HUDEP-2 (cell line): ENCODE measurements at regions not wholly inside any gene's neighbourhood (a gene's known extent, or its start where the extent isn't known, plus 50 kb on each side); places are given as distances from the start of the nearest gene placed in this dataset.
"Not testable (repeated sequence)": the region's sequence is repeated elsewhere in the genome, so short reads cannot be mapped to it uniquely, and the experiment has no call there.

Source experiments
- DNase-seq, 76 experiments: peaks; one replicate each; lab custom pipeline; 2025; ENCODE audit not compliant: unreplicated experiment in 76 of 76; lab: John Stamatoyannopoulos, UW

DNA sequence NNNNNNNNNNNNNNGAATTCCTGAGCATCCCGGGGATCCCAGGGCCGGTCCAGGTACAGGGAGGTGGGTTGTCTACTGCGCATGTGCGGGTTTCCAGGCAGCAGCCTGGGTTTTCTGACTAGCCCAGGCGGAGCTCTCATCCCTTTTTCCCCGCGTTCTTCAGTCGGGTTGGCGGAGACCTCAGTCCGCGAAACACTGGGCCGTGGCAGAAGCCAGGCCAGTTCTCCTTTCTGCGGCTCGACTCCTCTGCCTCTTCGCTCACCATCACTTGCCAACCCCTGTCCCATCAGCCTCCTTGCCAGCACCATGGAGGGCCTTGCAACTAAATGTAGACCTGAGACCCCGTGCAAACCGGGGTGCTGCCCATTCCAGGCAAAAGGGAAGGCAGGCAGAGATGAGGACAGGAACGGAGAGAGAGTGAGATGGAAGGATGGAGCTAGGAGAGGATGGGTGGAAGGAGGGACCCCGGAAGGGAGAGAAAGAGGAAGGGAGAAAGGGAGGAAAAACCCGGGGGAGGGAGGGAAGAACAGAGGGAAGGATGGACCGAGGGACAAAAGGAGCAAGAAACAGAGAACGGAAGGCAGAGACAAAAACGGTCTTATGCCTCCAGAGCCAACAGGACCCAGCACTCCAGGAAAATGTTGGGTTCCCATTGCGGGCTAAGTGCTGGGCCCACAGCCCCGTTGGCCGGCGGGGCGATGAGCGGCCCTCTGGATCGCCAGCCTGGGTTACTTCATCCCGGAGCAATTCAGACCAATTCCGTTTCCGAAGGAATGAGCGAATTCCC is 445.4 kb upstream of the DEFB115 start:
- DNase-seq = peak in 1 of 76 experiments; percentile 2

DNA sequence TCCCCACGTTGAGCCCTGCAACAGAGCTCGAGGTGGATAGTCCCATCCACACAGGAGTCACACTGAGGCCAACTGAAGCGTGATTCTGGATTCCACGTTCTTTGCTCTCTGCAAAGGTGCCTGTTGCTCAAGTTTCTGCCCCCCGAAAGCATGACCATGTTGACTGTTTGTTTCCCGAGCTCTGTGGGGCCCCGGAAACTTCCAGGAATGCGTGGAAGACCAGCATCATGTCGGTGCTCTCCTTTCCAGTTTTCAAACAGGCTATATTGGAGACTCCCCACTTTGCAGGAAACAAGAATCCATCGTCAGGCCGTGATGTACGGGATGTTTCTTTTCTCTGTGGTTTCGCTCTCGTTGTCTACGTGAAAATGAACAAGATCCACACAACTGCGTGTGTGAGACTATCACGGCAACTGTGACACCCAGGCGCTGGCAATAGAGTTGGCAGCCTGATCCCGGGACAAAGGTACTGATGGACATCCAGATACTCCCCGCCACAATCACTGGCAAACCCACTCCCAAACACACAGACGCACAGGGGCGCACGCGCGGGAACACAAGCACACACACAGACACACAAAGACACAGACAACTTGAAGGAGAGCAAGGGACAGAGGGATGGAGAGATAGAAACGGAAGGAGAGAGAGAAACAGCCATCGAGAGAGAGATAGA is 444.6 kb upstream of the DEFB115 start:
- DNase-seq = no peak

DNA sequence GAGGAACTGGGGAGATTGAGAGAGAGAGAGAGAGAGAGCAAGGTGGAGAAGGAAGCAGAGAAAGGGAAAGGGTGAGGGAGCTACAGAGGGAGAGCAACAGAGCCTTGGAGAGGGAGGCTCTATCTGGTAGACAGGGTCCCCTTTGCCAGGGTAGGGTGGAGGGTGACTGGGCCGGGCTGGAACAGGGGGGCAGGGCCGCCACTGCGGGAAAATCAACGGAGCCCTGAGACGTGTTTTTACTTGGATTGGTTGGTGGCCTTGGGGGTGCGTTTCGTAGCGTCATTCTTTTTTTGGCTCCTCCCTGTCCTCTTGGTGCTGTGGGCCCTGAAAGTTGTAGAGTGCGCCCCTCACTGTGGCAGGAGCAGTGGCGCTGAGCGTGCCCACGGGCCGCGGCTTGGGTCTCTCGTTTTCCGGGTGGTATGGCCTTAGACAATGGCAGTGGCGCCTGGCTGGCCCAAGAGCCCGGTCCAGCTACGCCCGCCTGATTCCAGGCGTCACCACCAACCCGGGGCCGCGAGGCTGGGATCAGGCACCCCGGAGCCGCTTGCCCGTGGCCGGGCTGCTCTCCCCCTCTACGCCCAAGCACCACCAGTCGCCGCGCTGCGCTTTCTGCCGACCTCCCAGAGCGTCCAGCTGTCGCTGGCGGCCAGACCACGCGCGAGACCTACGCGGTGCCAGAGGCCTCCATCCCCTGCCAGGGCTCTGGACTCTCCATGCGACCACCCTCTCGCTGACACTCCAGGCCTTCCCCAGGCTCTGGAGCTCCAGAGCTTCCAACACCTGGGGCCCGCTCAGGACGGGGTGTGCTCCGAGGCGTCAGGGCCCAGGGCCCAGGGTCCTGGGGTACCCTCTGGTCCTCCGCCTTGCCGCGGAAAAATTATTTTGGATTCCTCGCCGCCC is 443.8 kb upstream of the DEFB115 start:
- not testable (repeated sequence) for DNase-seq

DNA sequence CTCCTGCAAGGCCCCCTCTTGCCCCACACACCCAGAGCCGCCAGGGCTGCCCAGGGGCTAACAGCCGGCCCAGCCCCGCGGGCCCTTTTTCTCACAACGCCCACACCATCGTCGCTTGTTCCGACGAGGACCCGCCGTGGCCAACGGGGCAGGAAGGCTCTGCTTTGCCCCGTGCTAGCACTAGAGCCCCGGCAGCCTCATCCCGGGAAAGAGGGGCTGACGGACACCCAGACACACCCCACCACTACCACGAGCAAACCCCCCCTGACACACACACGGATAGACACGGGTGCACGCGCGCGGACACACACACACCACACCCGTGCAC is 443.2 kb upstream of the DEFB115 start:
- DNase-seq = not testable (repeated sequence)

DNA sequence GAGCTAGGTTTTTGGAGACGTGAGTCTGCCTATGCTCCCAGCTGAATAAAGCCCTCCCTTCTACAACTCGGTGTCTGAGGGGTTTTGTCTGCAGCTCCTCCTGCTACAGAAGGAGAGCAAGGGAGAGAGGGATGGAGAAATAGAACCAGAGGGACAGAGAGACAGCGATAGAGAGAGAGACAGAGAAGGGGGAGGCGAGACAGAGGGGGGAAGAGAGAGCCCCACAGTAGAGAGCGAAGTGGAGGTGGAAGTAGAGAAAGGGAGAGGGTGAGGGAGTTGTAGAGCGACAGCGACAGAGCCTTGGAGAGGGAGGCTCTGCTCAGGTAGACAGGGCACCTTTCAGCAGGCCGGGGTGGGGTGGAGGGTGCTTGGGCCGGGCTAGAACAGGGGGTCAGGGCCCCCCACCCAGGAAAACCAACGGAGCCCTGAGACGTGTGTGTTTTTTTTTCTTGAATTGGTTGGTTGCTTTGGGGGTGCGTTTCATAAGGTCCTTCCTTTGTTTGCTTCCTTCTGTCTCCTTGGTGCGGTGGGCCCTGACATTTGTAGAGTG is 442.4 kb upstream of the DEFB115 start:
- DNase-seq = not testable (repeated sequence)

DNA sequence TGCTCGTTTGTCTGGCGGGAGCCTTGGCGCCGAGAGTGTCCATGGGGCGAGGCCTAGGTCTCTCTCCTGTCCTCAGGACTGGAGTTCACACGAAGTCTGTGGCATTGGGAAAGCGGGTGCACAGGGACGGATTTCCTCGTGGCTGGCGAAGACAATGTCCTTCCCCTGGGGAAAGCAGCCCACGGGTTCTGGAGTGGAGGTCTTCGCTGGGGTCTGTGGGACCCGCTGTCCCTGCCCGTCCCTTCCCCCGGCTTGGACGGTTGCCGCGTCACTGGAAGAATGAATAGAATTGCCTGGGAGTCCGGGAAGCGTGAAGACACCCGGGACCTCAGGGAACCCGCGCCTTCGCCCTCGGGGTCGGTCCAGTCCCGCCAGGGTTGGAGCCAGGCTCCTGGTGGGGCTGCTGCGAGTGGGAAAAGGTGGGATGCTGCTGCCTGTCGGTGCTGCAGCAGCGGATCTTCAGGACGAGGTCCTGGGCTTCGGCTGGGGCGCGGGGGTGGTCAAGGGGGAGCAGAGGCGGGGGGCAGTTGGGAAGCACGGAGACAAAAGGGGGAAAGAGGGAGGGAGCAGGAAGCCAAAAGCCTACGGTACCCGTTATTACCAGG is 441.8 kb upstream of the DEFB115 start:
- DNase-seq = no peak

DNA sequence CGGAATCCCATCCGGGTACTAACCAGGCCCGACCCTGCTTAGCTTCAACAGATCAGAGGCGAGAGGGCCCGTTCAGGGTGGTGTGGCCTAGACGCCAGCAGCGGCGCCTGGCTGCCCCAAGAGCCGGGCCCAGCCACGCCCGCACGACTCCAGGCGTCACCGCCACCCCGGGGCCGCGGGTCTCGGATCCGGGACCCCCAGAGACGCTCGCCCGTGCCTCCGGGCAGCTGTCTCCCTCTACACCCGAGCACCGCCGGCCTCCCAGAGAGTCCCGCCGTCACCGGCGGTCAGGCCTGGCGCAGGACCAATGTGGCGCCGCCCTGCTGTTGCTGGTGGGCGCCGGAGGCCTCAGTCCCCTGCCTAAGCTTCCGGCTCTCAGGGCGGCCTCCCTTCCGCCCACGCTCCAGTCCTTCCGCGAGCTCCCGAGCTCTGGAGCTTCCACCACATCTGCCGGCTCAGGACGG is 441.2 kb upstream of the DEFB115 start:
- no peak for DNase-seq

DNA sequence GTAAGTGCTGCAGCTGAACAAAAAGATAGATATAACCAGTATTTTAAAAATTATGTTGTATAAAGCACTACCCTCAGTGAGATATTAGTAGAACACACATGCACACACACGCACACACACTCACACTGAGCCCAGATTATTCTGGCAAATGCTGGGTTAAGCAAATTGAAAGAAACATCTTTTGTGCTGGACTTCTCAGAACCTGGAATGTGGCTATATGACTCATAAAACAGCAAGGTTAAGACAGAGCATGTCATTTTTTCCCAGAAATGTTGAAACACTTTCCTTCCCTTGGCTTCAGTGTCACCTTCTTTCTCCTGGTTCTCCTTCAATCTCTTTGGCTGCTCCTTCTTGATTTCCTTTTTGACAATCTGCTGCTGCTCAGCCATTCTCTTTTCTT is 435.8 kb upstream of the DEFB115 start:
- DNase-seq = not testable (repeated sequence)

DNA sequence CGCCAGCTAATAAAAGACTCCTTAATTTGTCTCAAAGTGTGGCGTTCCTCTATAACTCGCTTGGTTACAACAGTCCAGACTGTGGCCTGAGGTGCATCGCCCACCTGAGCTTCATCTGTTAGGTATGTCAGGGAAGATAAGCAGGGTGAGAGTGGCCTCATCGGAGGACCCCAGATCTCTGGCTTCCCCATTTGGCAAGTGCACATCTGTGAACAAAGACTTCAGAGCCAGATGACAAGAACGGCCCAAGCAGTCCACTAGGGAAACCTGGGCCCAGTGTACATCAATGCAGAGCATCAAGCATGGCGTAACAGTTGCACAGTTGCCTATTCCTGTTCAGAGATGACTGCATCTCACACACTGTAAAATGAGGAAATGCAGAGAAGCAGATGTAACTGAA is 432.8 kb upstream of the DEFB115 start:
- DNase-seq = not testable (repeated sequence)

DNA sequence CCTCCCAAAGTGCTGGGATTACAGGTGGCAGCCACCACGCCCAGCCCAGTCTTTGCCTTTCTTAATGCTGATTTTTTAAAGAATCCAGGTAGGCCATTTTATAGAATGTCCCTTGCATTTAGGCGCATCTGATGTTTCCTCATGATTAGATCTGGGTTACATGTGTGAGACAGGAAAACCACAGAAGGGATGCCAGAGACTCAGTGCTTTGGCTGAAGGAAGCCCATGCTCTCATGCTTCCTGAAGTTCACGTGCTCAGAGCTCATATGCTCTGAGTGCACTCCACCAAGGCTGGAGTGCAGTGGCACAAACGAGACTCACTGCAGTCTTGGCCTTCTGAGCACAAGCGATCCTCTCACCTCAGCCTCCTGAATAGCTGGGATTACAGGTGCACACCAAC is 411.5 kb upstream of the DEFB115 start:
- not testable (repeated sequence) for DNase-seq

DNA sequence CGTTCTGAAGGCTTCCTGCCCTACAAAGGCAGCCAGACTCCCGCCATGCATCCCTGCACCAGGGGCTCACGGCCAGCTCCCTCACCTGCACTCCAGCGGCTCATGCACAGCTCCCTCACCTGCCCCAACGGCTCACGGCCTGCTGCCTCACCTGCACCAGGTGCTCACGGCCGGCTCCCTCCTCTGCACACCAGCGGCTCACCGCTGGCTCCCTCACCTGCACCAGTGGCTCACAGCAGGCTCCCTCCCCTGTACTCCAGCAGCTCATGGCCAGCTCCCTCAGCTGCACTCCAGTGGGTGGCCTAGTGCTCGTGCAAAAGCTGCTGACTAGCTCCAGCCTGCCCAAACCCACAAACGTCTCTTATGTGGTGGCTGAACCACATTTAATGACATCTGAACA is 389.2 kb upstream of the DEFB115 start:
- DNase-seq = not testable (repeated sequence)

DNA sequence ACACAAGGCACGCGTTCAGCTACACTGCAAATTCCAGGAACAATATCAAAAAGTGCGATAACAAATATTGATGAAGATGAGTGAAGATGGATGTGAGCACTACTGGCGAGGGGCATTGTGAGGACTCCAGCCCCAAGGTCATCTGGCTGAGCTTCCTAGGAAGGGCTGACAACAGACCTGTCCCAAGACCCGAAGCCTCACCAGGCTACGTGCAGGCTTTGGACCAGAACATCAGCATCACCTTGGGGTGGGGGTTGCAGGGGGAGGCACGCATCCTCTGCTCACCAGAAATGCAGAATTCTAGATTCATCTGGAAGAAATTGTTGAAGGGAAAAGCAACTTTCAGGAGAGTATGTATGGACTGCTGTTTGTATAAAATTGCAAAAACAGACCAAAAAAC is 386.3 kb upstream of the DEFB115 start:
- DNase-seq = not testable (repeated sequence)

DNA sequence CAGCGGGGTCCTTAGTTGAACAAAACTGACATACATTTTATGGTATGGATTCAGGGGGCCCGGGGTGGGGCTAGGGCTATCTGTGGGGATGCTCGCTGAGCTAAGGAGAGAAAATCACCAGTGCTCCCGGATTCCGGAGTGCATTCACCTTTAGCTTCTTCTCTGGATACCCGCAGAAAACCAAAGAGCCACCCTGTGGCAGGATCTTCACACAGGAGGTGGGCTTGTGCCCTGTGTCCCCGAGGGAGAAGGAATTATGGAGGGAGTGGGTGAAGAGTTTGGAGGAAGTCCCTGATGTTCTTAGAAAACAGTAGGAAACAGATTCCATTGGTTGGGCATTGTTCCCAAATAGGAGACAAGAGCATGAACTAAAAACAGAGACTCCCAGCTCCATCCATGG is 385.2 kb upstream of the DEFB115 start:
- not testable (repeated sequence) for DNase-seq

DNA sequence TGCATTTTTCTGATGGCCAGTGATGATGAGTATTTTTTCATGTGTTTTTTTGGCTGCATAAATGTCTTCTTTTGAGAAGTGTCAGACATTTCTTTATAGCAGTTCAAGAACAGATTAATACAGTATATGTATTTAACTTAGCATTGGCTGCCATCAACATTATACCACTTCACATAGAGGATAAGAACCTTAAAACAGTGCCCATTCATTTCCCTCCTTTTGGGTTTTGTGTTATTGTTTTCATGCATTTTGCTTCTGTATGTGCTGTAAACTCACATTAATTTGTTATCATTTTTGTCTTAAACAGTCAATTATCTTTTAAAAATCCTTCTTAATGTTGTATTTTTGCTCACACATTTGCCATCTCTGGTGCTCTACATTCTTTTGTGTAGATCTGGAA is 381.6 kb upstream of the DEFB115 start:
- not testable (repeated sequence) for DNase-seq

DNA sequence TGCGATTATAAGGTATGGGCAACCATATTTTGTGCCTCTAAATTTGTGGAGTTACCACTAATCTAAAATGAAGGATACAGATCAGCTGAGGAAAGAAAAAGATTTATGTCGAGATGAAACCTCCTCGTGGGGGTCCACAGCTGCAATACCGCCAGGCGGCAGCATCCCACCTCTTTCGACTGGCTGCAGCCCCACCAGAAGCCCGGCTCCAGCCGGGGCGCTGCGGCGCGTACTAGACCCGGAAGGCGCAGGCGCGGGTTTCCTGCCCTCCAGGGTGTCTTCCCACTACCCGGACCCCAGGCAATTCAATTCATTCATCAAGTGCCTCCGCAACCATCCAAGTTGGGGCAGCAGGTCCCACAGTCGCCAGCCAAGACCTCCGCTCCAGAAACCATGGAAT is 366.1 kb upstream of the DEFB115 start:
- not testable (repeated sequence) for DNase-seq

DNA sequence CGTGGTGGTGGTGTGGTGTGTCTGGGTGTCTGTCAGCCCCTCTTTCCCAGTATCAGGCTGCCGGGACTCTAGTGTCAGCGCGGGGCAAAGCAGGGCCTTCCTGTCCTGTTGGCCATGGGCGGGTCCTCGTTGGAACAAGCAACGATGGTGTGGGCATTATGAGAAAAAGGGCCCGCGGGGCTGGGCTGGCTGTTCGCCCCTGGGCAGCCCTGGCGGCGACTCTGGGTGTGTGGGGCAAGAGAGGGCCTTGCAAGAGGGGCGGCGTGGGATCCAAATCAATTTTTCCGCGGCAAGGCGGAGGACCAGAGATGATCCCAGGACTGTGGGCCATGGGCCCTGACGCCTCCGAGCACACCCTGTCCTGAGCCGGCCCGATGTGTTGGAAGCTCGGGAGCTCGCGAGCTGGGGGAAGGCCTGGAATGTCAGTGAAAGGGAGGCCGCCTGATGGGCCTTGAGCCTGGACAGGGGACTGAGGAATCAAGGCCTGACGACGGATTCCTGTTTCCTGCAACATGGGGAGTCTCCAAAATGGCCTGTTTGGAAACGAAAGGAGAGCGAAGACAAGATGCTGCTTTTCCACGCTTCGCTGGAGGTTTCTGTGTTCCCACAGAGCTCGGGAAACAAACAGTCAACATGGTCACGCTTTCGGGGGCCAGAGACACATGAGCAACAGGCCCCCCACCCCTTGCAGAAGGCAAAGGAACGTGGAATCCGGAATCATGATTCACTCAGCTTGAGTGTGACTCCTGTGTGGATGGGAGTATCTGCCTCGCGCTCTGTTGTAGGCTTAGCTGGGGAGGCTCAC is 364.7 kb upstream of the DEFB115 start:
- DNase-seq = no peak

DNA sequence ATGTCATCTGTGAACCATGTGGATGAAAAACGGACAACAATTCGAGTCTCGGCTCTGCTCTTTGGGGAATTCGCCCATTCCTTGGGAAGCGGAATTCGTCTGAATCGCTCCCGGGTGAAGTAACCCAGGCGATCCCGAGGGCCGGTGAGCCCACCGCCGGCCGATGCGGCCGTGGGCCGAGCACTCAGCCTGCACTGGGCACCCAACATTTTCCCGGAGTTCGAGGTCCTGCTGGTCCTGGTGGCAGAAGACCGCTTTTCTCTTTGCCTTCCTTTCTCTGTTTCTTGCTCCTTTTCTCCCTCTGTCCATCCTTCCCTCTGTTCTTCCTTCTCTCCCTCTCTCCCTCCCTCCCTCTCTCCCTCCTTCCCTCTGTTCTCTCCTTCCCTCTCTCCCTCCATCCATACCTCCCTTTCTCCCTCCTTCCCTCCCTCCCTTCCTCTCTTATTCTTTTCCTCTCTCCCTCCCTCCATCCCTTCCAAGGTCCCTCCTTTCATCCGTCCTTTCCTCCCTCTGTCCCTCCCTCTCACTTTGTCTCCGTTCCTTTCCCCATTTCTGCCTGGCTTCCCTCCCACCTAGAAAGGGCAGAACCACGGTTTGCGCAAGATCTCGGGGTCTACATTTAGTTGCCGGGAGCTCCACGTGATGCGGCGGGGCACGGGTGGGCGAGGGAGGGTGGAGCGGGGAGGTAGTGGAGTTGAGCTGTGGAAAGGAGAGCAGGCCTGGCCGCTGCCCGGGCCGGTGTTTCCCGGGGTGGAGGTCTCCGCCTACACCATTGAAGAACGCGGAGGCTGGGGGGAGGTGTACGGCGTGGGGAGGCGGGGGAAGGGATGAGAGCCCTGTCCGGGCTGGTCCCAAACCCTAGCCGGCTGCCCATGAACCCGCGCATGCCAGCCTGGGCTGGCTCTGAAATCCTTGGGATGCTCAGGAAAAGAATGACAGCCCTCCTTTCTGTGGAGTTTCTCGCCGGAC is 363.8 kb upstream of the DEFB115 start:
- DNase-seq = not testable (repeated sequence)

DNA sequence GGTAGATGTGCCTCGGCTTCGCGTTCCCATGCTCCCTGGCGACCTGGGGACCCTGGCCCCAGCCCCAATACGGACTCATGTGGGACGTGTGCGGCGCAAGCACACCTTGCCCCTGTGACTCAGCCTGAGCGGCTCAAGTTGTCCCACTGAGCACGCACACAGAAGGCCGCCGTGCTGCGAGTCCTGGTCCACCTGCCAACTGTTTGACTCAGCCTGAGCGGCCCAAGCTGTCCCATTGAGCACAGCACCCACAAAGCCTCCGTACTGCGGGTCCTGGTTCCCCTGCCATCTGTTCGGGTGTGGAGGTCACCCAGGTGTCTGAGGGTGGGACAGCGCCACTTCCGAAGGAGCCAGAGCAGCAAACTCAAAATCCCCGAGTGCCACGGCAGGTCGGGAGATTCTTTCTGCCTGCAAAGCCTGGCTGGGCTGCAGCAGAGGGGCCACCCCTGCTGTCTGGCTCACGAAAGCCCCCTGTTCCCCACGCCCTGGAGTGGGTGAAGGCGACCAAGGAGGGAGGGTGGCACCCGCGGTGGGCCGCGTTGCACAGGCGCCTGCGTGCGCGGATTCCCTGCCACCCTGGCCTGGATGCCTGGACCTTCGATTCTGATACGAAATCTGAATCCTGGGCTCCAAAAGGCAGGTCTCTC is 362.6 kb upstream of the DEFB115 start:
- not testable (repeated sequence) for DNase-seq
